ENCODE measurements at regions not wholly inside any gene's neighbourhood (a gene's known extent, or its start where the extent isn't known, plus 50 kb on each side); places are given as distances from the start of the nearest gene placed in this dataset.

- H3K4me1 ChIP-seq (ENCODE audit: control insufficient read depth, insufficient read depth, low read length): no peaks in the 10 kb centered on the region
- ChIA-PET POLR2A (no interaction called here), CTCF (no interaction called here)
- no peak overlapping the region for H3K4me3 ChIP-seq (ENCODE audit: low read depth, low read length)
- no peak for TF ChIP-seq ZNF747 (tag by site-specific recombination; IDR thresholded peaks at IDR 0.05)
- TF ChIP-seq ZNF549 (tag by site-specific recombination; IDR thresholded peaks at IDR 0.05): no peak
- no peak for TF ChIP-seq ZNF335 (tag by site-specific recombination; conservative IDR thresholded peaks at IDR 0.05)
- no peak overlapping the region for H3K27ac ChIP-seq (ENCODE audit: extremely low read depth, low read depth, low read length)
- no peaks in the 10 kb centered on the region for H3K36me3 ChIP-seq (ENCODE audit: control insufficient read depth in 2 of 2, insufficient read depth in 1 of 2, low read length in 2 of 2)
- H3K9me3 ChIP-seq (ENCODE audit: control insufficient read depth, insufficient read depth, low read depth, low read length): no peaks in the 10 kb centered on the region
These were observed 455.3 kb downstream of the KCTD8 start for GRCh38 chr4:43993196-43993902.

- Histone ChIP-seq H3K4me3 (ENCODE audit: low read depth, low read length) (no peak overlapping the region), H3K27ac (ENCODE audit: extremely low read depth, low read depth, low read length) (no peak overlapping the region), H3K36me3 (ENCODE audit: control insufficient read depth in 2 of 2, insufficient read depth in 1 of 2, low read length in 2 of 2) (no peaks in the 10 kb centered on the region), H3K9me3 (ENCODE audit: control insufficient read depth, insufficient read depth, low read depth, low read length) (no peaks in the 10 kb centered on the region), H3K4me1 (ENCODE audit: control insufficient read depth, insufficient read depth, low read length) (no peaks in the 10 kb centered on the region)
- ChIA-PET CTCF (no interaction called here), POLR2A (no interaction called here)
- TF ChIP-seq GLI2 (tag by site-specific recombination; IDR thresholded peaks at IDR 0.05; ENCODE audit: borderline replicate concordance, low read depth) (no peak), ZNF513 (tag by site-specific recombination; IDR thresholded peaks at IDR 0.05) (no peak), ZSCAN30 (tag by site-specific recombination; IDR thresholded peaks at IDR 0.05) (no peak), ZFHX2 (tag by site-specific recombination; conservative IDR thresholded peaks at IDR 0.05) (no peak), ZSCAN16 (tag by site-specific recombination; IDR thresholded peaks at IDR 0.05) (no peak)
These were observed 448.9 kb downstream of the KCTD8 start for GRCh38 chr4:43999669-44000068.

- Histone ChIP-seq H3K36me3 (ENCODE audit: control insufficient read depth in 2 of 2, insufficient read depth in 1 of 2, low read length in 2 of 2) (no peaks in the 10 kb centered on the region), H3K9me3 (ENCODE audit: control insufficient read depth, insufficient read depth, low read depth, low read length) (no peaks in the 10 kb centered on the region), H3K4me3 (ENCODE audit: low read depth, low read length) (no peak overlapping the region), H3K4me1 (ENCODE audit: control insufficient read depth, insufficient read depth, low read length) (no peaks in the 10 kb centered on the region), H3K27ac (ENCODE audit: extremely low read depth, low read depth, low read length) (no peak overlapping the region)
- CTCF ChIA-PET: no interaction called here
- POLR2A ChIA-PET: no interaction called here
- TF ChIP-seq ZNF18 (tag by site-specific recombination; IDR thresholded peaks at IDR 0.05): no peak
- TF ChIP-seq ZNF223 (tag by site-specific recombination; IDR thresholded peaks at IDR 0.05): no peak
- TF ChIP-seq BCL6B (tag by site-specific recombination; IDR thresholded peaks at IDR 0.05): no peak
- no peak for TF ChIP-seq SCRT2 (tag by site-specific recombination; IDR thresholded peaks at IDR 0.05)
- no peak for TF ChIP-seq ZBTB6 (tag by site-specific recombination; IDR thresholded peaks at IDR 0.05)
- no peak for TF ChIP-seq ZNF324 (tag by site-specific recombination; IDR thresholded peaks at IDR 0.05)
- TF ChIP-seq ZNF629 (tag by site-specific recombination; IDR thresholded peaks at IDR 0.05): no peak
- TF ChIP-seq ZNF514 (tag by site-specific recombination; IDR thresholded peaks at IDR 0.05): no peak
- TF ChIP-seq ZNF266 (tag by site-specific recombination; IDR thresholded peaks at IDR 0.05; ENCODE audit: low read depth): no peak
- TF ChIP-seq PRDM1 (tag by site-specific recombination; IDR thresholded peaks at IDR 0.05): no peak
- no peak for TF ChIP-seq ZNF488 (tag by site-specific recombination; IDR thresholded peaks at IDR 0.05)
- no peak for TF ChIP-seq ZNF221 (tag by site-specific recombination; IDR thresholded peaks at IDR 0.05; ENCODE audit: borderline replicate concordance)
These were observed 446.2 kb downstream of the KCTD8 start for GRCh38 chr4:44002368-44002767.
